ENCODE measurements at regions not wholly inside any gene's neighbourhood (a gene's known extent, or its start where the extent isn't known, plus 50 kb on each side); places are given as distances from the start of the nearest gene placed in this dataset.

GRCh38 chr9:94031380-94031779 is 52.9 kb upstream of the PTPDC1 start:
- ChIA-PET CTCF (interaction anchor here (1.0 to 2.8 kb wide), 2 partner anchors 17 to 129 kb away, joined by 3 to 14 read pairs; no protein-coding TSS in a partner anchor), POLR2A (interaction anchor here (2.1 kb wide), 1 partner anchor 135 kb away, joined by 8 read pairs; no protein-coding TSS in a partner anchor)
- no peak for TF ChIP-seq RARB (CRISPR knock-in tag; IDR thresholded peaks at IDR 0.05)
- TF ChIP-seq, protein P1, sequence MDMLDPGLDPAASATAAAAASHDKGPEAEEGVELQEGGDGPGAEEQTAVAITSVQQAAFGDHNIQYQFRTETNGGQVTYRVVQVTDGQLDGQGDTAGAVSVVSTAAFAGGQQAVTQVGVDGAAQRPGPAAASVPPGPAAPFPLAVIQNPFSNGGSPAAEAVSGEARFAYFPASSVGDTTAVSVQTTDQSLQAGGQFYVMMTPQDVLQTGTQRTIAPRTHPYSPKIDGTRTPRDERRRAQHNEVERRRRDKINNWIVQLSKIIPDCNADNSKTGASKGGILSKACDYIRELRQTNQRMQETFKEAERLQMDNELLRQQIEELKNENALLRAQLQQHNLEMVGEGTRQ (IDR thresholded peaks at IDR 0.05): peak; percentile 80
- no peak for TF ChIP-seq BHLHE40 (IDR thresholded peaks at IDR 0.05; ENCODE audit: low read depth, low read length)
- no peak for TF ChIP-seq FOSB (CRISPR knock-in tag; IDR thresholded peaks at IDR 0.05)
- TF ChIP-seq, protein P2, sequence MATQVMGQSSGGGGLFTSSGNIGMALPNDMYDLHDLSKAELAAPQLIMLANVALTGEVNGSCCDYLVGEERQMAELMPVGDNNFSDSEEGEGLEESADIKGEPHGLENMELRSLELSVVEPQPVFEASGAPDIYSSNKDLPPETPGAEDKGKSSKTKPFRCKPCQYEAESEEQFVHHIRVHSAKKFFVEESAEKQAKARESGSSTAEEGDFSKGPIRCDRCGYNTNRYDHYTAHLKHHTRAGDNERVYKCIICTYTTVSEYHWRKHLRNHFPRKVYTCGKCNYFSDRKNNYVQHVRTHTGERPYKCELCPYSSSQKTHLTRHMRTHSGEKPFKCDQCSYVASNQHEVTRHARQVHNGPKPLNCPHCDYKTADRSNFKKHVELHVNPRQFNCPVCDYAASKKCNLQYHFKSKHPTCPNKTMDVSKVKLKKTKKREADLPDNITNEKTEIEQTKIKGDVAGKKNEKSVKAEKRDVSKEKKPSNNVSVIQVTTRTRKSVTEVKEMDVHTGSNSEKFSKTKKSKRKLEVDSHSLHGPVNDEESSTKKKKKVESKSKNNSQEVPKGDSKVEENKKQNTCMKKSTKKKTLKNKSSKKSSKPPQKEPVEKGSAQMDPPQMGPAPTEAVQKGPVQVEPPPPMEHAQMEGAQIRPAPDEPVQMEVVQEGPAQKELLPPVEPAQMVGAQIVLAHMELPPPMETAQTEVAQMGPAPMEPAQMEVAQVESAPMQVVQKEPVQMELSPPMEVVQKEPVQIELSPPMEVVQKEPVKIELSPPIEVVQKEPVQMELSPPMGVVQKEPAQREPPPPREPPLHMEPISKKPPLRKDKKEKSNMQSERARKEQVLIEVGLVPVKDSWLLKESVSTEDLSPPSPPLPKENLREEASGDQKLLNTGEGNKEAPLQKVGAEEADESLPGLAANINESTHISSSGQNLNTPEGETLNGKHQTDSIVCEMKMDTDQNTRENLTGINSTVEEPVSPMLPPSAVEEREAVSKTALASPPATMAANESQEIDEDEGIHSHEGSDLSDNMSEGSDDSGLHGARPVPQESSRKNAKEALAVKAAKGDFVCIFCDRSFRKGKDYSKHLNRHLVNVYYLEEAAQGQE (IDR thresholded peaks at IDR 0.05): no peak
- no peak for TF ChIP-seq NFE2L2 (conservative IDR thresholded peaks at IDR 0.05; ENCODE audit: low read length)
- no peak for ATAC-seq
- no peak for DNase-seq (ENCODE audit: low read depth in 1 of 2, low spot score in 1 of 2)
- 32% methylated on average over 8 of the region's 8 CpGs for WGBS (ENCODE audit: missing lambda C conversion rate)
- Histone ChIP-seq H3K4me1 (peaks cover 6% of the 10 kb centered on the region; the same call in 1 of the 3 replicates), H3K27ac (peak overlapping the region; percentile 84 to 90), H3K4me3 (peak overlapping the region; percentile 88), H3K9me3 (peaks cover 18% of the 10 kb centered on the region), H3K4me2 (peak overlapping the region; percentile 90)
- FAIRE-seq: peak; percentile 18

GRCh38 chr9:94030318-94031179 is 53.7 kb upstream of the PTPDC1 start:
- CTCF ChIA-PET: interaction anchor here (1.0 to 2.8 kb wide), 3 partner anchors 16 to 130 kb away, joined by 3 to 14 read pairs (median 12); no protein-coding TSS in a partner anchor
- DNase-seq (ENCODE audit: low read depth in 1 of 2, low spot score in 1 of 2) (peak; percentile 85 to 89), FAIRE-seq (no peak), ATAC-seq (peak; percentile 99 to 100)
- Histone ChIP-seq H3K4me1 (peaks cover 6% of the 10 kb centered on the region; the same call in 1 of the 3 replicates), H3K27ac (peak overlapping the region; percentile 84 to 90), H3K4me3 (peak overlapping the region; percentile 88), H3K9me3 (peaks cover 23% of the 10 kb centered on the region), H3K4me2 (peak overlapping the region; percentile 90)
- POLR2A ChIA-PET: interaction anchor here (2.1 kb wide), 1 partner anchor 136 kb away, joined by 8 read pairs; no protein-coding TSS in a partner anchor
- WGBS (ENCODE audit: missing lambda C conversion rate): 1% methylated on average over 36 of the region's 97 CpGs
- TF ChIP-seq, protein P3, sequence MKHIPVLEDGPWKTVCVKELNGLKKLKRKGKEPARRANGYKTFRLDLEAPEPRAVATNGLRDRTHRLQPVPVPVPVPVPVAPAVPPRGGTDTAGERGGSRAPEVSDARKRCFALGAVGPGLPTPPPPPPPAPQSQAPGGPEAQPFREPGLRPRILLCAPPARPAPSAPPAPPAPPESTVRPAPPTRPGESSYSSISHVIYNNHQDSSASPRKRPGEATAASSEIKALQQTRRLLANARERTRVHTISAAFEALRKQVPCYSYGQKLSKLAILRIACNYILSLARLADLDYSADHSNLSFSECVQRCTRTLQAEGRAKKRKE (CRISPR knock-in tag; IDR thresholded peaks at IDR 0.05; ENCODE audit: low read depth): no peak
- TF ChIP-seq FOSB (CRISPR knock-in tag; IDR thresholded peaks at IDR 0.05) (no peak), E2F6 (IDR thresholded peaks at IDR 0.05; ENCODE audit: borderline replicate concordance, low read depth) (peak; percentile 93), CHD2 (IDR thresholded peaks at IDR 0.05; ENCODE audit: low read length, partially characterized antibody) (no peak), KDM5A (IDR thresholded peaks at IDR 0.05) (no peak), EP300 (IDR thresholded peaks at IDR 0.05) (no peak), HDAC2 (IDR thresholded peaks at IDR 0.05) (no peak), HEYL (CRISPR knock-in tag; IDR thresholded peaks at IDR 0.05) (no peak), JUN (IDR thresholded peaks at IDR 0.05) (peak; percentile 48 to 72; a peak in 3 of 5 replicates), NPAS2 (CRISPR knock-in tag; IDR thresholded peaks at IDR 0.05; ENCODE audit: borderline replicate concordance) (no peak), TP53 (CRISPR knock-in tag; IDR thresholded peaks at IDR 0.05) (no peak), RARB (CRISPR knock-in tag; IDR thresholded peaks at IDR 0.05) (no peak), RCOR1 (IDR thresholded peaks at IDR 0.05; ENCODE audit: low read depth, low read length) (no peak), HES2 (IDR thresholded peaks at IDR 0.05) (no peak), MYC (IDR thresholded peaks at IDR 0.05; ENCODE audit: borderline replicate concordance, low read length) (no peak), SMC3 (IDR thresholded peaks at IDR 0.05) (no peak), BHLHE40 (IDR thresholded peaks at IDR 0.05; ENCODE audit: low read depth, low read length) (no peak), TFCP2L1 (CRISPR knock-in tag; IDR thresholded peaks at IDR 0.05) (no peak), MAZ (IDR thresholded peaks at IDR 0.05; ENCODE audit: borderline replicate concordance, low read depth, low read length) (no peak), RNF2 (IDR thresholded peaks at IDR 0.05; ENCODE audit: borderline replicate concordance, low read depth) (no peak), FOSL2 (IDR thresholded peaks at IDR 0.05) (no peak), FOSL2 (CRISPR knock-in tag; IDR thresholded peaks at IDR 0.05) (no peak)
- TF ChIP-seq, protein P4, sequence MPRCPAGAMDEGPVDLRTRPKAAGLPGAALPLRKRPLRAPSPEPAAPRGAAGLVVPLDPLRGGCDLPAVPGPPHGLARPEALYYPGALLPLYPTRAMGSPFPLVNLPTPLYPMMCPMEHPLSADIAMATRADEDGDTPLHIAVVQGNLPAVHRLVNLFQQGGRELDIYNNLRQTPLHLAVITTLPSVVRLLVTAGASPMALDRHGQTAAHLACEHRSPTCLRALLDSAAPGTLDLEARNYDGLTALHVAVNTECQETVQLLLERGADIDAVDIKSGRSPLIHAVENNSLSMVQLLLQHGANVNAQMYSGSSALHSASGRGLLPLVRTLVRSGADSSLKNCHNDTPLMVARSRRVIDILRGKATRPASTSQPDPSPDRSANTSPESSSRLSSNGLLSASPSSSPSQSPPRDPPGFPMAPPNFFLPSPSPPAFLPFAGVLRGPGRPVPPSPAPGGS (IDR thresholded peaks at IDR 0.05): peak; percentile 77; the same call in 1 of the 3 replicates
- TF ChIP-seq, protein P5, sequence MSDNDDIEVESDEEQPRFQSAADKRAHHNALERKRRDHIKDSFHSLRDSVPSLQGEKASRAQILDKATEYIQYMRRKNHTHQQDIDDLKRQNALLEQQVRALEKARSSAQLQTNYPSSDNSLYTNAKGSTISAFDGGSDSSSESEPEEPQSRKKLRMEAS (IDR thresholded peaks at IDR 0.05): peak; percentile 91

Measured in A549 (cell line).